ENCODE measurements at regions not wholly inside any gene's neighbourhood (a gene's known extent, or its start where the extent isn't known, plus 50 kb on each side); places are given as distances from the start of the nearest gene placed in this dataset.

DNA sequence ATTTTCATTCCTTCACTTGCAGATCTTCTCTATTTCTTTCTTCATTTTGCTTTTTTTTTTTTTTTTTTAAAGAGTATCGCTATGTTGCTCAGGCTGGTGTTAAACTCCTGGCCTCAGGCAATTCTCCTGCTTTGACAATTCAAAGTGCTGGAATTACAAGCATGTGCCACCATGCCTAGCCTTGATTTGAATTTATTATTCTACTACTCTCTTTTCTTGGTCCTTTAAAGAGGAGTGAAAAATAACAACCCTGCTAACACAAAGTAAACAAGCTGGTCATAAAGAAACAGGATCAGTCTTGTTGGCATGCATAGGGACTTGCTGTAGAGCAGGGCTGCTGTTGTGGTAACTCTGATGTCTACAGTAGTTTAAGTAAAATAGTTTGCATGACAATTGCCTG, 1615.3 kb upstream of the ZEB2 start:
- no peak for DNase-seq (ENCODE audit: low read depth in 2 of 2, low spot score in 1 of 2)

DNA sequence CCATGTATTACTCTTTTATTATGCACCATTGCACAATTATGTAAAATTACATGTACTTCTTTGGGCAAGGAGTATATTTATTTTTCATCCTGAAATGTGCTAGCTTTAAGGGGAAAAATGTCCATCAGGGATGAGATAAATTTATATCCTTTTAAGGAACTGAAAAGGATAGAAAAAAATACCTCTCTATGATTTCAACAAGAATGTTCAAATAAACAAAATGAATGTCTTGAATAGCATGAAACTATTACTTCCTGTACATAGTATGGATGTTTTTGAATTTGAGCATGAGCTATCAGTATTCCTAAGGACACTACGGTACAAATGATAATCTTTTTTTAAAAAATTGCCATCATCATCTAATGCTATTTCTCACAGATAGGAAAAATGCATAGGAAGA, 1611.9 kb upstream of the ZEB2 start:
- DNase-seq (ENCODE audit: low read depth in 2 of 2, low spot score in 1 of 2), result no peak

DNA sequence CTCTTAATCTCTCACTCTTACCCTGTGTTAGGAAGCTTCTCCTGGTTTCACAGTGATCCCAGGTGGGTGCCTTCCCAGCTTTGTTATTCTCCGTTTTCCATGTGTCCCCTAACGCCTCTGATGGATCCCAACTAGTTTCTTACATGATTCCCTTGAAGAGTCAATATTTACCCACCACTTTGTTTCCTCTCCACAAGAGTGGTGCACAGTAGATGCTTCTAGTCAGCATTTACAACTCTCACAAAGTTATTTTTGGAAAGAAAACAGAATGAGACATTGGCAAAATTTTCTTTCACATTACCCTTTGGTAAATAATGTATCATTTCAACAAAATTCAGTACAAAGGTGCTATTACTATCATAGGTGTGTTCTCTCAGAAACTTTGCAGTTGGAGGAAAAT, 1611.1 kb upstream of the ZEB2 start:
- DNase-seq (ENCODE audit: low read depth in 2 of 2, low spot score in 1 of 2), result no peak

DNA sequence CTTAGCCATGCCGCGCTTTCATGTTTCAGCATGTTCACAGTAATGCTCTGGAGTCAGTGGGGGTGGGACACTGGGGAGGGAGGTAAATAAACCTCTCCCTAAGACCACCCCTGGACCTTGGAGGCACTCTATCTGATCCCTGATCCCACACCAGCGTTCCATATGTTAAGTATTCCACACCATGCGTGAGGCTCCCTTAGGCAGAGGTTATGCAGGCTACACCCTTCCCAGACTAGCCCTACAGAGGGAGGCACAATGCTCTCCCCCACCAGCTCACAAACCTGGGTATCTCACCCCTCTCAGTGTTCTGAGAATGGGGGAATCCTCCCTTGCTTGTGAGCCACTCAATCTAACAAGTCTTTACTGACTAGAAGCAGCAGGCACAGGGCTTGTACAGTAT, 1610.4 kb upstream of the ZEB2 start:
- no peak for DNase-seq (ENCODE audit: low read depth in 2 of 2, low spot score in 1 of 2)

DNA sequence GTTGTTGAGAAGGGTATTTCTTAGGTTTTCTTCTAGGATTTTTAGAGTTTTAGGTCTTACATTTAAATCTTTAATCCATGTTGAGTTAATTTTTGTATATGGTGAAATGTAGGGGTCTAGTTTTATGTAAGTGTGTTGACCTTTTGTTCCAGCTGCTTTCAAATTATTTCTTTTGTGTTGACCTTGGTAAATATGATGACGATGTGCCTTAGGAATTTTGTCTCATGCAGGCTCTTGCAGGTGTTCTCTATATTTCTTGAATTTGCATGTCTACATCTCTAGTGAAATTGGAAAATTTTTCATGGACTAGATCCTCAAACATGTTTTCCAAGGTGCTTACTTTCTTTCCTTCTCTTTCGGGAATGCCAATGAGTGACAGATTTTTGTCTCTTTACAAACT, 1609.3 kb upstream of the ZEB2 start:
- DNase-seq (ENCODE audit: low read depth in 2 of 2, low spot score in 1 of 2), result no peak

DNA sequence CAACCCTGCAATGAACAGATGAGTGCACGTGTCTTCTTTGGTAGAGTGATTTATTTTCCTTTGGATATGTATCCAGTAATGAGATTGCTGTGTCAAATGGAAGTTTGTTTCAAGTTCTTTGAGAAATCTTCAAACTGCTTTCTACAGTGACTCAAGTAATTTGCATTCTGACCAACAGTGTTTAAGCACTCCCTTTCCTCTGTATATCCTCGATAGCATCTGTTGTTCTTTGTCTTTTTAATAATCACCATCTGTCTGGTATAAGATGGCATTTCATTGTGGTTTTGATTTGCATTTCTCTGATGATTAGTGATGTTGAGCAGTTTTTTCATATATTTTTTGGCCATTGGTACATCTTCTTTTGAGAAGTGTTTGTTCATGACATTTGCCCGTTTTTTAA, 1608.3 kb upstream of the ZEB2 start:
- no peak for DNase-seq (ENCODE audit: low read depth in 2 of 2, low spot score in 1 of 2)

DNA sequence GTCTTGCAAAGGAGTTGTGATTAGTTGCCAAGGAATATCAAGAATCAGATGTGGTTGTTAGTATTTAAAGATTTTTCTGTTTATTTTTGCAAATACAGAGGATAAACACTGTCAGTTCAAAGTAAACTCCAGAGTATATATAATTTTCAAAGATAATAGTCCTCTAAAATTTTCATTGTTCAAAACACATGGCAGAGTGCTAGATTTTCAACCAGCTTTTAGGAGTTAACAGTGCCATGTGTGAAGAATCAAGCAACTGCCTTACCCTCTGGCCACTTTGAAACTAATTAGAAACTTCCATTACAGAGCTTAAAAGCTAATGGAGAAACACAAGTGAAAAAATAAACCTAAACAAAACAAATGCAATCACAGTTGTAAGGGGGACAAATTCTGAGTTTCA, 1605.6 kb upstream of the ZEB2 start:
- DNase-seq (ENCODE audit: low read depth in 2 of 2, low spot score in 1 of 2), result no peak

DNA sequence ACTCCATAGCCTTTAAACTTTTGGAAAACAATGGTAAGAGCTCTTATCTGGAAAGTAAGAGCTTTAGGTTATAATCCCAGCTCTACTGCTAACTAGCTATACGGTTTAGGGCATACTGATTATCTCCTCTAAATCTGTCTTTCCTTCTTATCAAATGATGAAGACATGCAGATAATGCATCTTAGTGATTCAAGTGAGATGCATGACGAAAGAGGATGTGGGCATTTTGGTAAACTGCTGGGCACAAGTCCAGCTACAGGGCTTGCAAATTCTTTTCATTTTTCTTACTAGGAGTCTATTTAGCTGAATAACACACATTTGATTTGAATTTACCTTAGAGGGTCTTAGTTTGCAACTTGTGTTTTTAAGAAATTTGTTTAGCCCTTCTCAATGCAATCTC, 1604.8 kb upstream of the ZEB2 start:
- no peak for DNase-seq (ENCODE audit: low read depth in 2 of 2, low spot score in 1 of 2)

DNA sequence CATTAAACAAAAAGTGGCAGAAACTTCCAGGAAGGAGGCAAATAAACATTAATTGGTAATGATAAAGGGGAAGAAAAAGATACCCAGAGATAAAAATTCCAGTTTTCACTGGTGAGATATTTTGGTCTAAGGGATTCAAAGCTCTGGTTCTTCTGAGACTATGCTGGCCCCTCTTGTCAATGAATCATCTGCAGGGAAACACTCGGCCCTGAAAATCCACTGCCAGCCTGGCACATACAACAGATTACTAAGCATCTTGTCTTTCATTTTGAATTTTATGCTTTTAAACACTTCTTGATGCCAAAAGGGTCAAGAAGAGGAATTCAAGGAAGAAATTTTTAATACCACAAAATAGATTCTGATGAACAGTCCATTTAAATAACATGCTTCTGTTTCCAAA, 1603.8 kb upstream of the ZEB2 start:
- no peak for DNase-seq (ENCODE audit: low read depth in 2 of 2, low spot score in 1 of 2)

DNA sequence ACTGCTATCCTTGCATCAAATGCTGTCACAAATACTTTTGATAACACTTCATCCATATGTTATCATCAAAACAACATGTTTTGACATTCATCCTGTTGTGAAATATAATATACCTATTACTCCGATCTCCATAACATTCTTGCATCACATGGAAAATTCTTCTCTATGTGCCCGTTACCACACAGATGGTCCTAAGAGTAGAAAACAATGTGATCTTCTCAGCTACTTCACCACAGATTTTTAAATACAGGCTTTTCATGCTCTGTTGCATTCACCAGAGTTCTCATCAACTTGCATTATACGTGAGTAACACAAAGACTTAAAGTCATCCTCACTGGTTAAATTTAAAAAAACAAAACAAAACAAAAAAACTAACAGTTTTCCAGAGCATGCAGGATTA, 1603.3 kb upstream of the ZEB2 start:
- no peak for DNase-seq (ENCODE audit: low read depth in 2 of 2, low spot score in 1 of 2)

DNA sequence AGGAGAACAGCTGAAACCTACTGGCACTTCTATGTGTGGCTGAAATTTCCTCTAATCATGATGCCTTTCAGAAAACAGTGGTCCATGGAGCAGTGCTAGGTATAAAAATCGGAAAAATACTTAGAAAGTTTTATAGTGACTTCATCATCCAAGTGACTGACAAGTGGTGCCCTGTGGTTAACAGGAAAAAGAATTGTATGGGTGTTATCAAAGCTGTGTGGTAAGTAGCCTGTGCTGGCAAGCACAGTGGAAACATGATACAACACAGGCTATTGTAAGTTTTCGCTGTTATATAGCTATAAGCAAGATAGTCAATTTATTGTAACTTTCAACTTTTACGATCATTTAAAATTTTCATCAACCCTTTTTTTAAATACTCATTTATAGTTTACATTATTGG, 1599.7 kb upstream of the ZEB2 start:
- no peak for DNase-seq (ENCODE audit: low read depth in 2 of 2, low spot score in 1 of 2)

DNA sequence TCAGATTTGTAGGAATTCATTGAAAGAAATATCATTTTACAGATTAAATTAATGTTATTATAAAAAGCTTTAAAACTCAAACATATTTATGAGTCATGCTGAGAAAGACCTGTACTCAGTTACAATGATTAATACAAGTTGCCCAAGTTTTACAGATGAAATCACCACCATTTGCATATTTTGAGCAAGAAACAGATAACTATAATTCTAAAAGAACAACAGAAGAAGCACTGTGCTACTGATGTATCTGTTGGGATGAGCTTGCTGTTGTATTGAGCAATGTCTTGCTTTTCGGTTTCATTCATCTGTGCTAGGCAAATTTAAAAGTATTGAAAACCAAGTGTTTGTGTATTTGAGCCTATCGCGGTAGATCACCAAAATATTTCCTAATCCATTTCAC, 1589.1 kb upstream of the ZEB2 start:
- no peak for DNase-seq (ENCODE audit: low read depth in 2 of 2, low spot score in 1 of 2)

DNA sequence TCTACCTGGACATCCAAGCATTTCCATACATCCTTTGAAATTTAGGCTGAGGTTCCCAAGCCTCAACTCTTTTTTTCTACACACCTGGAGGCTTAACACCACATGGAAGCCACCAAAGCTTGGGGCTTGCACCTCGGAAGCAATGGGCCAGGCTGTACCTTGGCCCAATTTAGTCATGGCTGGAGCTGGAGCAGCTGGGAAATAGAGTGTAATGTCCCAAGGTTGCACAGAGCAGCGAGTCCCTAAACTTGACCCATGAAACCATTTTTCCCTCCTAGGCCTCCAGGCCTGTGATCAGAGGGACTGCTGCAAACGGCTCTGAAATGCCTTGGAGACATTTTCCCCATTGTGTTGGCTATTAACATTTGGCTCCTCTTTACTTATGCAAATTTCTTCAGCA, 1574.3 kb upstream of the ZEB2 start:
- no peak for DNase-seq (ENCODE audit: low read depth in 2 of 2, low spot score in 1 of 2)

DNA sequence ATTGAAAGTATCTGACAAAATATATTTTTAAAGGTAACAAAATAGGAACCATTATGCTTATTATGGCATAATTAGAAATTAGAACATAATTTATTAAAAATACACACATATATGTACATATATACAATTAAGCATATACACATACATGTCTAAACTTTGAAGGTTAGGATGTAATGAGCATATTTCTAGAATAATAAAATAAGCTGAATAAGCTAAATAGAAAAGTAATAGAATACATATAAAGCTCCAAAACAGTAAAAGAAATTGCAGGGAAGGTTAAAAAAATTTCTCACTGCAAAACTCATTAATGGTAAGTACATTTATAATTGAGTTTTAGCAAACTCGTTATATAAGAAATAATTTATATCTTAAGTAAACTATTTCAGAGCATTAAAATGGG, 1561.5 kb upstream of the ZEB2 start:
- no peak for DNase-seq (ENCODE audit: low read depth in 2 of 2, low spot score in 1 of 2)

DNA sequence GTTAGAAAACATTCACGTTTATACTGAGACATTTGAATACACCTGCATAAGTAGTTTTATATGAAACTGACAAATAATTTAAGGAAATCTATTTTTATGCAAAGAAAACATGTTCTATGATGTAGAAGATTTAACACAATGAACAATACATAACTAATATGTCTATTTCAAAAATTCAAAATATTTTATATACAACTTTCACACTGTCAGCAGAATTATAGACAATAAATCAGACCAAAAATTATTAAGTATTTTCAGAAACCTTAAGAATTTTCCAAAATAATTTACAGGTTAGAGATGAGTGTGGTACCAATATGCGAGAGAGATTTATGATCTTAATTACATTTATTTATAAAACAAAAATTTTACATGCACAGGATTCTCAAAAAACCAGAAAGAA, 1561.0 kb upstream of the ZEB2 start:
- DNase-seq (ENCODE audit: low read depth in 2 of 2, low spot score in 1 of 2), result no peak

DNA sequence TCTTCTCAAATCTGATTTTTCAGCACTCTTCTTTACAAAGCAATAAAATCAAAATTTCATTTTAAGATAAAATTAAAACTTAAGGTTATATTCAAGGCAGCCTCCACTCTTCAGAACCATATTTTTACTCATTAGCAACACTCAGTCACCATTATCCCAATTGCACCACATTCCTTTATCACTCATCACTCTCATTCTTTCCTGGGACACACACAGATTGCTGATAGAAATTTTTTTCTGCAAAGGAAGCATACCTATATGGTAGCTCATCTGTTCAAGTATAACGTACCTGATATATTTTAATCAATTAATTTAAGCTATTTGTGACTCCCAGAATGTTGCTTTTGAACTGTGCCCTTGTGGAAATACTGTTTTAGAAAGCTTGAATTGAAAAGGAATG, 1559.3 kb upstream of the ZEB2 start:
- DNase-seq (ENCODE audit: low read depth in 2 of 2, low spot score in 1 of 2), result no peak

DNA sequence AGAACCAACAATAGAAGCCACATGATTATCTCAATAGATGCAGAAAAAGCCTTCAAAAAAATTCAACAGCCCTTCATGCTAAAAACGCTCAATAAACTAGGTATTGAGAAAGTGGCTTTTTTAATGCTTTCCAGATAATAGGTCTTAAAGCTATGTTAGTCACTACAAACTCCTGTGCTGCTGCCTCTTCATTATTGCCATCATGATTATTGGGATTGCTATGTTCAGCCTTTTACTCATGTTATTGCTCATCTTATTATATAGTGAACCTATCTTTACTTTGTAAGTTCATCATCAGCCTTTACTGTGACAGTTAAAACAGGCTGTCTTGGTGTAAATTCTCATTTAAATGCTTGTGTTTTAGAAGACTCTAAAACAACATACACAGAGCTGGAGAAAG, 1557.2 kb upstream of the ZEB2 start:
- DNase-seq (ENCODE audit: low read depth in 2 of 2, low spot score in 1 of 2), result no peak

DNA sequence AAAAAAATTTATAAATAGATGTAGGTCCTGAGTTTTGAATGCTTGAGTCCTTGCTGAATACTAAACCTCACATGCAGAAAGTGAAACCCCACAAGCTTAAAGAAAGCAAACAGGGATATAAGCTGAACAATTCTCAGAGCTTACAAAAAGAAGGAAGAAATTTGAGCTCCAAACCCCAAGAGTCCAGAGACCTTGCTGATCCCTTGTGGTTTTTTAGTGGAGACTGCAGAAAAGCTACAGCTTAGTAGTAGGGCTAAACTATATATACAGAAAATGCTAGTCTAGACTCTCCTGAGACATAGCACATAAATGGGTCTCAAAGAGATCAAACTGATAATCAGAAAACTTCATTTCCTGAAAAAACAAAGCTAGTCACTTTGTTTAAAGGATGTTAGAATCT, 1548.1 kb upstream of the ZEB2 start:
- DNase-seq (ENCODE audit: low read depth in 2 of 2, low spot score in 1 of 2), result no peak

DNA sequence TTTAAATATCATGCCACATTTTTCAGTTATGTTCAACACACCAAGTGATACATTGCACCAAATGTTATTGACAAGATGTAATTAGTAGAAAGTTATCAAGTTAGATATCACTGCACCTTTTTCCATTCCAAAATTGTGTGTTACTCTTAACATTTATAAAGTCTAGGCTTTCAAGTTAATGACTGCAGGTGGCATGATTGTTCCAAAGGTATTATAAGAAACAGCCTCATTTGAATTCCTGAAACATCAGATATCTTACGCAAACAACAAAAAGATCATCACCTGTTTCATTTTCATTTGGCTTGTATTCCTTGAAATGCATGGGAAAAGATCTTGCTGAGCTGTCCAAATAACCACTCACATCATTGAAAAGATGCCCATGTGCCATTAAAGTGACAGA, 1528.2 kb upstream of the ZEB2 start:
- DNase-seq (ENCODE audit: low read depth in 2 of 2, low spot score in 1 of 2), result no peak

DNA sequence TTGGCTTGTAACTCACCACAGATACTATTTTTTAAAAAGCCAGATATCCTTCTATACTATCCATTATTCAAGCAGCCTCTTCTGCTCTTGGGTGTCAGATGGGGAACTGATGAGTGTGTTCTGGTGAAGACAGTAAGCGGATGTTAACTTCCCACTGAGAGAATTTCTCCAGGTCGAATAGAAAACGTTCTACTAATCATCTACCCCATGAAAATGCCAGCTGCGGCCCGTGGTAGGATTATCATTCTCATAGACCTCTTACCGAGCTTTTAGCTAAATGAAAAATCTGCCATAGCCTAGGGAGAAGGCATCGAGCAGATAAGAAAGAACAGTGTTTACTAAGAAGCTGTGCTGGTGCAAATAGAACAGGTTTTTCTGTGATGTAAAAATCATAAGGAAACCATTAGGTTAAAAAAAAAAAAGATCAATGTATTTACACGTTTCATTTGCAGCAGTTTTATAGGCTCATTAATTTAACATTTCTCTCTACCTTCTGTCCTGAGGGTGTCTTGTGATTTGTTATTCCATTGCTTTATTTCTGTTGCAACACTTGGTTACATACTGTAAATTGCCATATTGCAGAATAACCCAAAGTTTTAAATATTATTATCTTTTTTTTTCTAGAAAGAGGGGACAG, 1521.5 kb upstream of the ZEB2 start:
- DNase-seq (ENCODE audit: low read depth in 2 of 2, low spot score in 1 of 2), result no peak

DNA sequence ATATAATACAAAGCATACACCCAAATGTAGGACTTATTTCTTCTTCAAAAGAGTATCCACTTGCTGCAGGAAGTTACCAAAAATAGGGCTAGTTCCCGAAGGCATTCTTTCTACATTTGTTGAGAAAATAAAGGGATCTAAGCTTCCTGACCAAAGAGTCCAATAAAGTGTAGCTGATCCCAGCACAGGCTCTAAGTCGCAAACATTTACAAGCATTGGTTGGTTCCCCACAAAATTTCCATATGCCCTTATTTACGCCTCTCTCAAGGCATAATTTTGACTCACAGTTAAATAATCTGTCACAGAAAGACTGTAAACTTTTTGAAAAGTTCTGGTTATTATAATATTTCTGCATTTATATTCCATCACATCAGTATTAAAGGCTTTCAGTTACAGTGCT, 1520.1 kb upstream of the ZEB2 start:
- DNase-seq (ENCODE audit: low read depth in 2 of 2, low spot score in 1 of 2), result no peak

DNA sequence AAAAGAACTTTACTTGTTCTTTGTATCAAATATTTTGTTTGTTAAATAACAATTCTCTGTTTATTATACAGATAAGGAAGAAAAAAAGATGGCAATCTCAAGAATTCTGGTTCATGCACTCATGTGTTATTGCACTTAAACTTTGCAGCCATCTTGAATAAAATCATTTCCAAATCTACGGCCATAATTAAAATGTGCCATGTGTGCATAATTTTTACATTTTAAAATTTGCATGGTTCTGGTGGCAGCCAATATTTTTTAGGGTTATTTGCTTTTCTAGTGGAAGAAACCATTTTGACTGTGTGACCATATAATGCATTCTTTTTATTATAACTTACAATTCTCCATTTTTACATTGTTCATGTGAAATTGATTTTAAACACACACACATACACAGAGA, 1518.1 kb upstream of the ZEB2 start:
- DNase-seq (ENCODE audit: low read depth in 2 of 2, low spot score in 1 of 2), result no peak

DNA sequence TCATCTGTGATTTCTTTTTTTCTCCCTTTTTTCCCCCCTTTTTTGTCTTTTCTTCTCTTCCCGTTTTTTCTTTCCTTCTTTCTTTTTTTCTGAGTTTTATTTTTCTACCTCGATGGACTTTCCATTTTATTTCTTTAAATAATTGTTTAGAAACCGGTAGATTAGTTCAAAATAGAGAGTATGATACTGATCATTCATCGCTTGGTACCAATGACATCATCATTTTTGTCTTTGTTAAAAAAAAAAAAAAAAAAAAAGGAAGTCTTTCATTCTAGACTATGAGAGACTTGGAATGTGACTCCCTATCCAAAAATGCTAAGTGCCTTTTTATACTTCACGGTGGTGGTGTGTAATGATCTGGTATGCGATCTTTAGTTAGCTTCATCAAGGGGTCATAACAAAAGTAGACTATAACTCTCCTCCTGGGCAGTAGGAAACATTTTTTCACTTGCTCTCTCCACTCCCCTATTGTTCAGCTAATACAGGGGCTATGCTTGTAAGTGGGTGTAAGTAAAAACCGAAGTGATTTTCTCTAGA, 1517.5 kb upstream of the ZEB2 start:
- DNase-seq (ENCODE audit: low read depth in 2 of 2, low spot score in 1 of 2), result no peak

DNA sequence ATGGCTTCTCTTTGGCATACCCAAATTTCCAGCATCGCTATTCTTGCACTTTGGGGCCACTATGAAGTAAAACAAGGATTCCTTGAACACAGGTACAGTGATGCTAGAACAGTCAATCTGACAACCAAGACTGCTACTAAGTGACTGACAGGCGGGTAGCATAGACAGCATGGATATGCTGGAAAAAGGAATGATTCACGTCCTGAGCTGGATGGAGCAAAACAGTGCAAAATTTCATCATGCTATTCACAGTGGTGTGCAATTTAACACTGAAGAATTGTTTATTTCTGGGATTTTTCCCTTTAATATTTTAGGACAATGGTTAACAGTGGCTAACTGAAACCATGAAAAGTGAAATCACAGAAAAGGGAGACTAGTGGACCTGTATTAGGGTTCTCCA, 1511.2 kb upstream of the ZEB2 start:
- no peak for DNase-seq (ENCODE audit: low read depth in 2 of 2, low spot score in 1 of 2)

All from stimulated activated CD8-positive, alpha-beta memory T cell treated with anti-CD3 and anti-CD28 coated beads, Interleukin-4, amount 100 ng/mL, for 1 hour (primary cell).